ENCODE measurements at regions not wholly inside any gene's neighbourhood (a gene's known extent, or its start where the extent isn't known, plus 50 kb on each side); places are given as distances from the start of the nearest gene placed in this dataset.
A peak's percentile ranks its signal among the peaks of the same experiment; 100 is the strongest.

- no peaks in the 10 kb centered on the region for H3K27me3 ChIP-seq (replicated peaks; ENCODE audit: control insufficient read depth, insufficient read depth, low read length)
- H3K4me3 ChIP-seq (ENCODE audit: low read length) = no peak overlapping the region
- no peaks in the 10 kb centered on the region for H3K36me3 ChIP-seq (ENCODE audit: control insufficient read depth, insufficient read depth, low read length, severe bottlenecking)
- H3K9me3 ChIP-seq (ENCODE audit: control insufficient read depth, low read length) = no peaks in the 10 kb centered on the region
- peaks cover 6% of the 10 kb centered on the region for H3K4me1 ChIP-seq (ENCODE audit: control insufficient read depth, insufficient read depth, low read length)
- H3K9ac ChIP-seq (ENCODE audit: low read length) = no peak overlapping the region
- DNase-seq (ENCODE audit: low read depth) = no peak
These were observed 211.2 kb upstream of the CTAGE1 start for GRCh38 chr18:22628795-22629510.

DNA sequence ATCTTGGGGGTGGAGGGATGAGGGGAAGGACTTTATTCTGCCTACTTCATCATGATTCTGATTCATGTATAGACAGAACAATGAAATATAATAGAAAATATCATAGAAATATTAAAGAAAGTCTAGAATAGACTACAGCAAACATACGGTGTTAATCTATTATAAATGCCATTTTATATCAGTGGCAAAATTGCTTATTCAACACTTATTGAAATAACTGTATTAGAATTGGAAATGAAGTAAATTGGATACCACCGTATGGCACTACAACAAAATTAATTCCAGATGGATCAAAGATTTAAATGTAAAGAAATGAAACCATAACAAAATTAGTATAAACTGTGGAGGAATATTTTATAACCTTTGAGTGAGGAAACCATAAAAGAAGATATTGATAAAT is 213.3 kb upstream of the CTAGE1 start:
- no peak for DNase-seq (ENCODE audit: low read depth)

DNA sequence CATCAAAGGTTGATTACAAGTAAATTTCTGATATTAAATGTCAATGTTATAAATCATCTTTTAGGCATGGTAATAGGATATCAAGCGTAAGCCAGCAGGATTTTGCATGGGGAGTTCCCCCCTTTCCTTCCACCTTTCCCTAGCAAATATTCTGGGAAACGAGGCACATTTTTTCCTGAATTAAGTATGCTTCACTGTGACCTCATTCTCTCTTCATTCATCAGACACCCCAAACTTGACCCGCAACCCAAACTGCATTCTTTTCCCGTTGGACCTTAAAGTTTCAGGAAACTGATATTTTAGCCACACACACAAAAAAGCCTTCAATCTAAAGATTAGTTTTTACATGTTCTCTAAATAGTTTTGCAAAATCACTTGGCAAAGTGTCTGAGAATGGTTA is 214.5 kb upstream of the CTAGE1 start:
- Histone ChIP-seq H3K36me3 (ENCODE audit: control insufficient read depth, insufficient read depth, low read length, severe bottlenecking) (no peaks in the 10 kb centered on the region), H3K9ac (ENCODE audit: low read length) (no peak overlapping the region), H3K9me3 (ENCODE audit: control insufficient read depth, low read length) (peaks cover 5% of the 10 kb centered on the region), H3K4me1 (ENCODE audit: control insufficient read depth, insufficient read depth, low read length) (no peaks in the 10 kb centered on the region), H3K4me3 (ENCODE audit: low read length) (no peak overlapping the region), H3K27me3 (replicated peaks; ENCODE audit: control insufficient read depth, insufficient read depth, low read length) (no peaks in the 10 kb centered on the region)
- DNase-seq (ENCODE audit: low read depth) = no peak

More for the DNA sequence above, 213.3 kb upstream of the CTAGE1 start:
- no peaks in the 10 kb centered on the region for H3K36me3 ChIP-seq (ENCODE audit: control insufficient read depth, insufficient read depth, low read length, severe bottlenecking)
- H3K4me1 ChIP-seq (ENCODE audit: control insufficient read depth, insufficient read depth, low read length) = peaks cover under 1% of the 10 kb centered on the region
- H3K9me3 ChIP-seq (ENCODE audit: control insufficient read depth, low read length) = no peaks in the 10 kb centered on the region
- H3K4me3 ChIP-seq (ENCODE audit: low read length) = no peak overlapping the region
- H3K27me3 ChIP-seq (replicated peaks; ENCODE audit: control insufficient read depth, insufficient read depth, low read length) = no peaks in the 10 kb centered on the region
- H3K9ac ChIP-seq (ENCODE audit: low read length) = no peak overlapping the region

DNA sequence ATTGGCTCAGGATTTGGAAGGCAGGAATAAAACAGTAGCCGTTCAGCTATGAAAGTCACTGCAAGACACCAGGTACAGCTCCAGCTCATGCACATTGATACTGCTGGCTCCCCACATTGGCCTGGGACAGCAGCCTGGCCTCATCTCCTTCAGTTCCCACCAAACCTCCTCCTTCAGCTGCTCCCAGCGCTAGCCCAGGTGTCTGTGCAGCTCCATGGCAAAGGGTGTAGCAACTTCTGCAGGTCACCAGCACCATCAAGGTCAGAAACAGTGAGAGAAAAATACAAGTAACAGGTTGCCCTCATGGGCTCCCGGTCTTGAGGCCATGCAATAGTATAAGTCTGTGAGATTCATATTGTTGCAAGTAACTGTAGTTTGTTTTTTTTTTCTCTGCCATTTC is 216.7 kb upstream of the CTAGE1 start:
- H3K4me3 ChIP-seq (ENCODE audit: low read length) = no peak overlapping the region
- no peak overlapping the region for H3K9ac ChIP-seq (ENCODE audit: low read length)
- no peaks in the 10 kb centered on the region for H3K36me3 ChIP-seq (ENCODE audit: control insufficient read depth, insufficient read depth, low read length, severe bottlenecking)
- H3K4me1 ChIP-seq (ENCODE audit: control insufficient read depth, insufficient read depth, low read length) = peaks cover 20% of the 10 kb centered on the region
- H3K9me3 ChIP-seq (ENCODE audit: control insufficient read depth, low read length) = peaks cover 5% of the 10 kb centered on the region
- no peaks in the 10 kb centered on the region for H3K27me3 ChIP-seq (replicated peaks; ENCODE audit: control insufficient read depth, insufficient read depth, low read length)
- no peak for DNase-seq (ENCODE audit: low read depth)

DNA sequence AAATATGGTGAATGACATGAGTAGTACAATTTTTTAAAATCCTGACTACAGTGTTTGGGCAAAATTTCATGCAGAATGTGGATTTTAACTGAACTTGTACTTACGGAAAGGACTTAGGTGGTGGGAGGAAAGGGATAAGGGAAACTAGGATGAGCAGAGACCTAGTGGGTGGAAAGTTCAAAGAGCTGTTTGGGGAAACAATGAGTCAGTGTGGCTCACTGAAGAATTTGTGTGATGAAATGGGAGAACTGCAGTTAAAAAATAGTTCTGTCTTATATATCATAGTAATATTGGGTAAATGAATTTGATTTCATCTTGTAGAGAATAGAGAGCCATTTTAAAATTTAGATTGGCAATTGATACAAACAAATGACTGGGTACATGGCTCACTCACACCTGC is 220.1 kb upstream of the CTAGE1 start:
- peak; percentile 76 for DNase-seq (ENCODE audit: low read depth)
- Histone ChIP-seq H3K4me3 (ENCODE audit: low read length) (no peak overlapping the region), H3K27me3 (replicated peaks; ENCODE audit: control insufficient read depth, insufficient read depth, low read length) (no peaks in the 10 kb centered on the region), H3K4me1 (ENCODE audit: control insufficient read depth, insufficient read depth, low read length) (peaks cover 22% of the 10 kb centered on the region), H3K36me3 (ENCODE audit: control insufficient read depth, insufficient read depth, low read length, severe bottlenecking) (no peaks in the 10 kb centered on the region), H3K9ac (ENCODE audit: low read length) (no peak overlapping the region), H3K9me3 (ENCODE audit: control insufficient read depth, low read length) (peaks cover 5% of the 10 kb centered on the region)

DNA sequence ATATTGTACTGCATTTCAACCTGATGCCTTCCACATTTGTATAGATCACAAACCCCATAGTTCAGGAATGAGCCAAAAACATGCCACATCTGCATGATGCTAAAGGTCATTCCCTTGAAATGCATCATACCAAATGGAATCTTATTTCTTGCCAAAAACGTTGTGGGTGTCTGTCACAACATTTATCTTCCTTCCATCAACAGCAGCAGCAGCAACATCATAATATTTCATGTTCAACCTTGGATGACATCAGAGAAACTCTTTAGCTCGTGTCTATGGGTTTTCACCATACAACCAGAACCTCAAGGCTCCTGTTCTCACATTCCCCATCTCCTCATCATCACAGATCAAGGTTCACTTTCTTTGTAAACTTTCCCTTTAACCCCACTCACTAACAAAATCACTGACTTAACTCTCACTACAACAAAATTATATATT is 221.3 kb upstream of the CTAGE1 start:
- no peak overlapping the region for H3K9ac ChIP-seq (ENCODE audit: low read length)
- no peaks in the 10 kb centered on the region for H3K36me3 ChIP-seq (ENCODE audit: control insufficient read depth, insufficient read depth, low read length, severe bottlenecking)
- DNase-seq (ENCODE audit: low read depth) = peak; percentile 74
- no peaks in the 10 kb centered on the region for H3K27me3 ChIP-seq (replicated peaks; ENCODE audit: control insufficient read depth, insufficient read depth, low read length)
- H3K4me1 ChIP-seq (ENCODE audit: control insufficient read depth, insufficient read depth, low read length) = peaks cover 26% of the 10 kb centered on the region
- H3K9me3 ChIP-seq (ENCODE audit: control insufficient read depth, low read length) = peaks cover 5% of the 10 kb centered on the region
- H3K4me3 ChIP-seq (ENCODE audit: low read length) = no peak overlapping the region

DNA sequence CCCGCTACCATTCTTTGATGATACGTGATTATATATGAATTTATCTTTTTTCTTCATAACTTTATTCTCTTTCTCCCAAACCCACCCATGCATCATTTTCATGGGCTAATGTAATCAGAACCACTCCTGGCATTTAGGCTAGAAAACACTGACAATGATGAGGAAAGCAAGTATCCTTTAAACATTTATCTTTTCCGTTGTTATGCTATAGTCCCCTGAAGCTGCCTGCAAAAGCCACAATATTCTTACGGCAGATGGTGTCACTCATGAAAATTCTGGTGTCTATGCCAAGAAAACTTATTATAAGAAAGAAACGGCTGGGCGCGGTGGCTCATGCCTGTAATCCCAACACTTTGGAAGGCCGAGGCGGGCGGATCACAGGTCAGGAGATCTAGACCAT is 221.8 kb upstream of the CTAGE1 start:
- no peak overlapping the region for H3K9ac ChIP-seq (ENCODE audit: low read length)
- H3K4me1 ChIP-seq (ENCODE audit: control insufficient read depth, insufficient read depth, low read length) = peaks cover 26% of the 10 kb centered on the region

DNA sequence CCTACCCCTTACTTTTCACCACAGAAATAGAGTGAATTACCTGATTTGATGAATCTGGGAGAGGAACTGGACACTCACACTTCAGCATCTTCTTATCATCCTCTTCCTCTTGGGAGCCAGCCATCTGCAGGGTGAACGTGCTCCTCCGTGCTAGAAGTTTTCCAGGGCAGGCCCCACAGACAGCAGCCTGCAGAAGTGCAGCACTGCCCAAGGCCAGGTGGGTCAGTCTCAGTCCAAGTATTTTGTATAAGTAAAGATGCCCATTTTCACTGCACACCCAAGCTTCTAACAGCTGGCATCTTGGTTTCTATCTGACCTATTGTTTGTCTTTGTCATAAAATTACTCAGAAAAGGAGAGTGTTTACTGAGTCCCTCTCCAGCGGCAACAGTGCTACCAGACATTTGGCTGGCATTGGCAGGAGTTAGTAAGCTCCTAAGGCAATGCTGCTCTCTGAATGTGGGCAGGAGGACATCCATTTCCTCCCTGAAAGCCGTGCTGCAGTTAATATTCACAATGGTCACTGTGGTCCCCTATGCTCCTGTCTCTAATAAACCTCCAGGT is 222.6 kb upstream of the CTAGE1 start:
- H3K4me3 ChIP-seq (ENCODE audit: low read length) = no peak overlapping the region
- H3K27me3 ChIP-seq (replicated peaks; ENCODE audit: control insufficient read depth, insufficient read depth, low read length) = no peaks in the 10 kb centered on the region
- peaks cover 5% of the 10 kb centered on the region for H3K9me3 ChIP-seq (ENCODE audit: control insufficient read depth, low read length)
- peaks cover 26% of the 10 kb centered on the region for H3K4me1 ChIP-seq (ENCODE audit: control insufficient read depth, insufficient read depth, low read length)
- DNase-seq (ENCODE audit: low read depth) = no peak
- no peak overlapping the region for H3K9ac ChIP-seq (ENCODE audit: low read length)
- no peaks in the 10 kb centered on the region for H3K36me3 ChIP-seq (ENCODE audit: control insufficient read depth, insufficient read depth, low read length, severe bottlenecking)

More for the DNA sequence above, 221.8 kb upstream of the CTAGE1 start:
- H3K9me3 ChIP-seq (ENCODE audit: control insufficient read depth, low read length) = peaks cover 5% of the 10 kb centered on the region
- no peak for DNase-seq (ENCODE audit: low read depth)
- no peaks in the 10 kb centered on the region for H3K36me3 ChIP-seq (ENCODE audit: control insufficient read depth, insufficient read depth, low read length, severe bottlenecking)
- H3K27me3 ChIP-seq (replicated peaks; ENCODE audit: control insufficient read depth, insufficient read depth, low read length) = no peaks in the 10 kb centered on the region
- no peak overlapping the region for H3K4me3 ChIP-seq (ENCODE audit: low read length)

GRCh38 chr18:22641958-22642357 is 224.2 kb upstream of the CTAGE1 start:
- Histone ChIP-seq H3K9me3 (ENCODE audit: control insufficient read depth, low read length) (no peaks in the 10 kb centered on the region), H3K9ac (ENCODE audit: low read length) (no peak overlapping the region), H3K36me3 (ENCODE audit: control insufficient read depth, insufficient read depth, low read length, severe bottlenecking) (no peaks in the 10 kb centered on the region), H3K4me1 (ENCODE audit: control insufficient read depth, insufficient read depth, low read length) (peaks cover 26% of the 10 kb centered on the region), H3K27me3 (replicated peaks; ENCODE audit: control insufficient read depth, insufficient read depth, low read length) (no peaks in the 10 kb centered on the region), H3K4me3 (ENCODE audit: low read length) (no peak overlapping the region)
- DNase-seq (ENCODE audit: low read depth) = no peak

DNA sequence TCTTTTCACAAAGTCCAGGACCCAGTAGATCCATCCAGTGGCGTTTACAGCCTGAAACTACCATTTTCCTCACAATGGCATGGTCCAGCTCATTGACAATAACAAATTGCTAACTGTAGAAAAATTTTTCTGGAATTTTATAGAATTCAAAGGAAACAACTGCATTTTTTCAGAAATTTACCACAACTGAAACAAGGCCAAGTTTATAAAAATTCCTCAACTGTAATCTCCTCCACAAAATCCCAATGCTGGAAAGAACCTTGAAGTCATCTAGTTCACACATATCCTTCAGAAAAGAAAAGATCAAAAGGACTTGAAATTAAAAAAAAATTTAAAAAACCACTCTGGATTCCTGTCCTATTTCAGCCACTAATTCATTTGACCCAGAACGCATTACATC is 226.0 kb upstream of the CTAGE1 start:
- peak; percentile 21 for DNase-seq (ENCODE audit: low read depth)

DNA sequence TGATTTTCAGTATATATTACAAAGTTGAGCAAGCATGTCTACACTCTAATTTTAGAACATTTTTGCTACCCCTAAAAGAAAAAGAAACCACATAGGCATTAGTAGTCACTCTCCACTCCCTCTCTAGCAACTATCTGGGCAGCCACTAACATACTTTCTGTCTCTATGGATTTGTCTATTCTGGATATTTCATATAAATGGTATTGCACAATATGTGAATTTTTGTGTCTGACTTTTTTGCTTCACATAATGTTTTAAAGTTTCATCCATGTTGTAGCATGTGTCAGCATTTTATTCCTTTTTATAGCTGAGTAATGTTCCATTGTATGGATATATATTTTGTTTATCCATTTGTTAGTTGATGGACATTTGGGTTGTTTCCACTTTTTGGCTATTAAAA is 232.5 kb upstream of the CTAGE1 start:
- peak; percentile 81 for DNase-seq (ENCODE audit: low read depth)
- Histone ChIP-seq H3K36me3 (ENCODE audit: control insufficient read depth, insufficient read depth, low read length, severe bottlenecking) (no peaks in the 10 kb centered on the region), H3K27me3 (replicated peaks; ENCODE audit: control insufficient read depth, insufficient read depth, low read length) (no peaks in the 10 kb centered on the region), H3K9me3 (ENCODE audit: control insufficient read depth, low read length) (peaks cover 13% of the 10 kb centered on the region), H3K4me1 (ENCODE audit: control insufficient read depth, insufficient read depth, low read length) (peaks cover 14% of the 10 kb centered on the region), H3K9ac (ENCODE audit: low read length) (no peak overlapping the region), H3K4me3 (ENCODE audit: low read length) (peak overlapping the region; percentile 59)

More for the DNA sequence above, 226.0 kb upstream of the CTAGE1 start:
- Histone ChIP-seq H3K4me1 (ENCODE audit: control insufficient read depth, insufficient read depth, low read length) (peaks cover 14% of the 10 kb centered on the region), H3K9me3 (ENCODE audit: control insufficient read depth, low read length) (no peaks in the 10 kb centered on the region), H3K36me3 (ENCODE audit: control insufficient read depth, insufficient read depth, low read length, severe bottlenecking) (no peaks in the 10 kb centered on the region), H3K27me3 (replicated peaks; ENCODE audit: control insufficient read depth, insufficient read depth, low read length) (no peaks in the 10 kb centered on the region), H3K9ac (ENCODE audit: low read length) (no peak overlapping the region), H3K4me3 (ENCODE audit: low read length) (no peak overlapping the region)
